22Rv1 (cell line): ENCODE measurements at regions not wholly inside any gene's neighbourhood (a gene's known extent, or its start where the extent isn't known, plus 50 kb on each side); places are given as distances from the start of the nearest gene placed in this dataset.

Source experiments
- ZFX ChIP-seq: fragments of 450-650 bp; IDR thresholded peaks from 2 replicates; pipeline ENCODE4 v1.6.1; 2017; ENCODE audit warnings: antibody characterized with exemption, borderline replicate concordance
- TF ChIP-seq, protein P1 (sequence below): fragments of 450-650 bp; IDR thresholded peaks from 2 replicates; pipeline ENCODE4 v1.5.1; 2017; ENCODE audit warnings: mild to moderate bottlenecking

- TF ChIP-seq, protein P1, sequence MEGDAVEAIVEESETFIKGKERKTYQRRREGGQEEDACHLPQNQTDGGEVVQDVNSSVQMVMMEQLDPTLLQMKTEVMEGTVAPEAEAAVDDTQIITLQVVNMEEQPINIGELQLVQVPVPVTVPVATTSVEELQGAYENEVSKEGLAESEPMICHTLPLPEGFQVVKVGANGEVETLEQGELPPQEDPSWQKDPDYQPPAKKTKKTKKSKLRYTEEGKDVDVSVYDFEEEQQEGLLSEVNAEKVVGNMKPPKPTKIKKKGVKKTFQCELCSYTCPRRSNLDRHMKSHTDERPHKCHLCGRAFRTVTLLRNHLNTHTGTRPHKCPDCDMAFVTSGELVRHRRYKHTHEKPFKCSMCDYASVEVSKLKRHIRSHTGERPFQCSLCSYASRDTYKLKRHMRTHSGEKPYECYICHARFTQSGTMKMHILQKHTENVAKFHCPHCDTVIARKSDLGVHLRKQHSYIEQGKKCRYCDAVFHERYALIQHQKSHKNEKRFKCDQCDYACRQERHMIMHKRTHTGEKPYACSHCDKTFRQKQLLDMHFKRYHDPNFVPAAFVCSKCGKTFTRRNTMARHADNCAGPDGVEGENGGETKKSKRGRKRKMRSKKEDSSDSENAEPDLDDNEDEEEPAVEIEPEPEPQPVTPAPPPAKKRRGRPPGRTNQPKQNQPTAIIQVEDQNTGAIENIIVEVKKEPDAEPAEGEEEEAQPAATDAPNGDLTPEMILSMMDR: no peak
- no peak for TF ChIP-seq ZFX
Observed at GRCh38 chr5:8611067-8611466, 742.1 kb downstream of the MTRR start.
